Activated CD8-positive, alpha-beta T cell treated with anti-CD3 and anti-CD28 coated beads, Interleukin-2, amount 10 ng/mL, durations not matched to agents 7 days and 5 days (primary cell): ENCODE measurements at regions not wholly inside any gene's neighbourhood (a gene's known extent, or its start where the extent isn't known, plus 50 kb on each side); places are given as distances from the start of the nearest gene placed in this dataset.

Source experiments
- ATAC-seq: fragments of 150-1000 bp; cut with Tn5 transposase; one replicate; pipeline ENCODE4 v1.10.0; 2021; ENCODE audit warnings: moderate library complexity
- CTCF ChIA-PET: fragments of 350-600 bp; sonication (Branson Sonifier 250); formaldehyde crosslinking; loops from one replicate; lab custom pipeline; 2021; ENCODE audit warnings: antibody characterized with exemption; lab: Charles Lee
- POLR2A ChIA-PET: fragments of 350-600 bp; sonication (Branson Sonifier 250); formaldehyde crosslinking; loops from one replicate; lab custom pipeline; 2021; ENCODE audit warnings: antibody characterized with exemption; lab: Charles Lee
- DNase-seq: peaks from one replicate; pipeline ENCODE4 v3.0.0-alpha.2; 2020
- H3K27ac Mint-ChIP-seq: one replicate; pipeline ENCODE4 v1.8.0; 2021; ENCODE audit warnings: mild to moderate bottlenecking, mixed read lengths
- H3K27me3 Mint-ChIP-seq: one replicate; pipeline ENCODE4 v1.8.0; 2021; ENCODE audit warnings: low read depth, mixed read lengths
- H3K36me3 Mint-ChIP-seq: one replicate; pipeline ENCODE4 v1.8.0; 2021; ENCODE audit warnings: low read depth, mixed read lengths
- H3K4me1 Mint-ChIP-seq: one replicate; pipeline ENCODE4 v1.8.0; 2021; ENCODE audit warnings: low read depth, mixed read lengths
- H3K4me3 Mint-ChIP-seq: one replicate; pipeline ENCODE4 v1.8.0; 2021; ENCODE audit warnings: mild to moderate bottlenecking, mixed read lengths
- H3K9me3 Mint-ChIP-seq: one replicate; pipeline ENCODE4 v1.8.0; 2022; ENCODE audit warnings: mixed read lengths; ENCODE audit not compliant: insufficient read depth

DNA sequence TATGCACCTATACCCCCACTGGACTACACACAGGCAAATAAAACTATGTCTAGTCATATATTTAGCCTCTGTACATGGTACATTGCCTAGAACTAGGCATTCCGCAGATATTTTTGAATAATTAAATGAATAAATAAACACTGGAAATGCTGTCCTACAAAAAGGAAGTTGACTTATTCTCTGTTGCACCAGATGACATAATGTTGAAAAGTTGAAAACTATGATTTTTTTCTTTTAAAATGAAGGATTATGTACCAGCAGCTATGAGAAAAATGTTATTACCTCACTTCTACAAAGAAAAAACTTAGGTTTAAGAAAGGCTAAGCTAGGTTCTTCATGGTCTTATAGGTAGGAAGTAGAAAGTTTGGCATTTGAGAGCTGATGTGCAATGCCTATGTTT is 856.6 kb downstream of the METTL15 start:
- Mint-ChIP-seq H3K9me3 (peaks cover 9% of the 10 kb centered on the region), H3K4me1 (no peaks in the 10 kb centered on the region), H3K27me3 (no peaks in the 10 kb centered on the region), H3K36me3 (no peaks in the 10 kb centered on the region), H3K4me3 (no peak overlapping the region), H3K27ac (no peak overlapping the region)
- CTCF ChIA-PET = no interaction called here
- no peak for ATAC-seq
- POLR2A ChIA-PET = no interaction called here
- no peak for DNase-seq

DNA sequence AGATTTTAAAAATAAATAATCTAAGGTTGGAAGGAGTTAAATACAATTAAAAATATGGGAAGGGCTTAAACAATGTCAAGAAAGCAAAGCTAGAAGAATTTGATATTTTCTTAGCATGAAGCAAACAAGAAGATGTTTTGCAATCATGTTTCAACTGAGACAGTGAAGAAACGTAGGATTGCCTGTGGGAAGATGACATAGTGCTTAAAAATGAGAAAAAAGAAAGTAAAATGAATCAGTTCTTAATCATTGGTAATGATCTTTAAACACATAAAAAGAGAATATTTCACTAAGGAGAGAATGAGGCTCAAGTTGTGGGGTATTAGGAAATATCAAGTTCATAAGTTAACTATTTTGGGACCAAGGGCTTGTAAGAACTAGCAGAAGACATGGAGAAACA is 855.0 kb downstream of the METTL15 start:
- CTCF ChIA-PET = no interaction called here
- no peak overlapping the region for H3K4me3 Mint-ChIP-seq
- no peaks in the 10 kb centered on the region for H3K36me3 Mint-ChIP-seq
- H3K9me3 Mint-ChIP-seq = peaks cover 11% of the 10 kb centered on the region
- POLR2A ChIA-PET = no interaction called here
- no peak overlapping the region for H3K27ac Mint-ChIP-seq
- no peaks in the 10 kb centered on the region for H3K27me3 Mint-ChIP-seq
- DNase-seq (no peak), ATAC-seq (no peak)
- H3K4me1 Mint-ChIP-seq = no peaks in the 10 kb centered on the region

DNA sequence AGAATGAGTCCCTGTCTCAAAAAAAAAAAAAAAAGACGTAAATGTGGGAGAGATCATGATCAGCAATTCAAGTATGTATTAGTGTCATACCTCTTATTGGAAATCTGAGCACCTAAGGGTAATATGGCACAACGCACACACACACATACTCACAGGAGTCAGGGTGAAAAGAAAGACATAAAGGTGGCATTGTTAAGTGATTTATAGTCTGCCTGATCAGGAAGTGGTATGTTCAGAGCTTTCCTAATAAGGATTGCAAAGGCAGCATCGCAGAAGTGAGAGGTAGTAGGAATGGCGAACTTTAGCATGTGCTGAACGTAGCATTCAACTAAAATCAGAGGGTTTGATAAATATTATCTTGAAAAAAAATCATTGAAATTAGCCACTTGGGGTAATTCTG is 854.3 kb downstream of the METTL15 start:
- Mint-ChIP-seq H3K36me3 (no peaks in the 10 kb centered on the region), H3K4me1 (no peaks in the 10 kb centered on the region), H3K27me3 (no peaks in the 10 kb centered on the region), H3K9me3 (peaks cover 11% of the 10 kb centered on the region), H3K4me3 (no peak overlapping the region), H3K27ac (no peak overlapping the region)
- ChIA-PET CTCF (no interaction called here), POLR2A (no interaction called here)
- ATAC-seq (no peak), DNase-seq (no peak)

DNA sequence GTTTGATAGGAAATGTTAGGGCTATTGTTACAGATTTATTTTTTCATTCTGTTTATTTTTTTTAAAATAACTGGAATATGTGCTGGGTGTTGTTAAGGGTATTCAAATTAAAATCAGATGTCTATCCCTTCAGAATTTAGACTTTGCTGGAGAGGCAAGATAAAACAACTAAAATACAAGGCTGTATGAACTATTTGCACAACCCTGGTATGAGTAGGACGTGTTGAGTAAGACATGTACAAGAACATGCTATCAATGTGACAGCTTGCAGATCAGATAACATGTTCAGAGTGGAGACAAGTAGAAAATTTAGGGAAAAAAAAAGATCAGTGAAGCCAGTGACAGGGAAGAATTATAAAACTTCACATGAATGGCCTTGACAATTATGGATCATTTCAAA is 853.5 kb downstream of the METTL15 start:
- Mint-ChIP-seq H3K4me3 (no peak overlapping the region), H3K9me3 (peaks cover 11% of the 10 kb centered on the region), H3K4me1 (no peaks in the 10 kb centered on the region), H3K27me3 (no peaks in the 10 kb centered on the region), H3K27ac (no peak overlapping the region), H3K36me3 (no peaks in the 10 kb centered on the region)
- CTCF ChIA-PET = no interaction called here
- no peak for ATAC-seq
- no peak for DNase-seq
- POLR2A ChIA-PET = no interaction called here

DNA sequence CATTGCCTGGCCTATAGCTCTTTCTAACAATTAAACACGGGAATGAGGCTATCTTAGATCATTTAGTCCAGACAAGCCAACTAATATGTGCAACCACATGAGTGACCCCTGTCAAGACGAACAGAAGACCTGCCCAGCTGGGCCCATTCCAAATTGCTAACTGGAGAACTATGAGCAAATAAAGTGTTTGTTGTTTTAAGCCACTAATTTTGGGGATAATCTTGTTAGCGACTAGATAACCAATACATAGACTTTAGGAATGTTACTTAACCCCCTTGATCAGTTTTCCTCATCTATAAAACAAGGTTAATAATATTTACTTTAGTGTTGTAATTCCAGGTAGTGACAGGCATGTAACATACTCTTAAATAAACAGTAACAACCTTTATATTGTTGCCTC is 848.3 kb downstream of the METTL15 start:
- ATAC-seq (no peak), DNase-seq (no peak)
- H3K27me3 Mint-ChIP-seq = no peaks in the 10 kb centered on the region
- ChIA-PET POLR2A (no interaction called here), CTCF (no interaction called here)
- H3K36me3 Mint-ChIP-seq = no peaks in the 10 kb centered on the region
- H3K4me3 Mint-ChIP-seq = no peak overlapping the region
- no peaks in the 10 kb centered on the region for H3K4me1 Mint-ChIP-seq
- peaks cover 15% of the 10 kb centered on the region for H3K9me3 Mint-ChIP-seq
- H3K27ac Mint-ChIP-seq = no peak overlapping the region

DNA sequence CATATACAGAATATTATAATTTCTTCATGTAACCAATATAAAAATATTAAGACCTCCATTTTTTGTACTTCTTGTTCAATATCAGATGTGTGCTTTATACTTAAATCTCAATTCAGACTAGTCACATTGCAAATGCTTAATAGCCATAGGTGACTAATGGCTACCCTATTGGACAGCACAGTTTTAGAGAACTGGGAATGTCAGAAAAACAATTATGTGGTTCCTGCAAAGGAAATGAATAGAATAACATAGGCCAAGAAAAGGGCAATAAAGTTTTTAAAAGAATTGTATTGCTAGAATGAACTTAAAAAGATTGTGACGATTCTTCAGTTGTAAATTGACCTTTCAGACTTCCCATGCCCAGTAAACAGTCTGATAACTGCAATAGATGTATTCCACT is 843.0 kb downstream of the METTL15 start:
- CTCF ChIA-PET = no interaction called here

DNA sequence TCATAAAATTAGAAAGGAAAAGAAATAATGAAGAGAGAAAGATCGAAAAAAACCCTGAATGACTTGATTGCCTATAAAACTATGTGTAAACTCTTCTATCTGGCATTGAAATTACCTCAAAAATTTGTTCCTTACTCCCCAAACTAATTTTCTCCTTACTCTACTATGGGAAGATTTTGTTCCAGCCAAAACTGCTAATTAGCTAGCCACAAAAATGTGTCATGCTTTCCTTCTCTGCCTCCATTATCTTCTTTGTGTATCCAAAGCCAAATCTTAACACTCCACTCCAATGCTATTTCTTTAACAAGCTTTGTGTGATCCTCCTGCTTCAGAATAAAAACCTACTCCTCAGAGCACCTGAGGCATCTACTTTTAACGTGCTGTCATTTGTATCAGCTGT is 831.2 kb downstream of the METTL15 start:
- H3K27ac Mint-ChIP-seq = no peak overlapping the region
- no peaks in the 10 kb centered on the region for H3K4me1 Mint-ChIP-seq
- no peak for ATAC-seq
- POLR2A ChIA-PET = no interaction called here
- H3K27me3 Mint-ChIP-seq = no peaks in the 10 kb centered on the region
- H3K9me3 Mint-ChIP-seq = peaks cover 18% of the 10 kb centered on the region
- DNase-seq = no peak
- CTCF ChIA-PET = no interaction called here
- no peaks in the 10 kb centered on the region for H3K36me3 Mint-ChIP-seq
- no peak overlapping the region for H3K4me3 Mint-ChIP-seq

More for the DNA sequence above, 843.0 kb downstream of the METTL15 start:
- H3K36me3 Mint-ChIP-seq = no peaks in the 10 kb centered on the region
- peaks cover 4% of the 10 kb centered on the region for H3K9me3 Mint-ChIP-seq
- no peaks in the 10 kb centered on the region for H3K27me3 Mint-ChIP-seq
- ATAC-seq (no peak), DNase-seq (no peak)
- POLR2A ChIA-PET = no interaction called here
- no peaks in the 10 kb centered on the region for H3K4me1 Mint-ChIP-seq
- no peak overlapping the region for H3K27ac Mint-ChIP-seq
- no peak overlapping the region for H3K4me3 Mint-ChIP-seq

DNA sequence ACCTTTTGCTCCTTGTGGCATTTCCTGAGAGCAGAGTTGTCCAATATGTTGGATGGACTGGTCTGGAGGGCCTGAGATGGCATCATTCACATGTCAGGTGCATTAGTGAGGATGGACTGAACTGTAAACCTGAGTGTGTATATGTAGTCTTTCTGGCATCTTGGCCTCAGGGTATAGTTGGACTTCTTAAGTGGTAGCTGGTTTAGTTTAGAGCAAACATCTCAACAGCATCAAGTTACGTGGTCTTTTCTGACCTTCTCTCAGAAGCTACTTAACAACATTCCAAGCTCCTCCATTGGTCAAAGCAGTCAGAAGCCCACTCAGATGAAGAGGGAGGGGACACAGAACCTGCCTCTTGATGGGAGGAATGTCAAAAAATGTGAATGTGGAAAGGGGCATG is 829.9 kb downstream of the METTL15 start:
- Mint-ChIP-seq H3K27me3 (no peaks in the 10 kb centered on the region), H3K4me3 (no peak overlapping the region), H3K4me1 (no peaks in the 10 kb centered on the region), H3K9me3 (peaks cover 17% of the 10 kb centered on the region), H3K36me3 (no peaks in the 10 kb centered on the region), H3K27ac (no peak overlapping the region)
- ChIA-PET CTCF (no interaction called here), POLR2A (no interaction called here)
- no peak for ATAC-seq
- DNase-seq = no peak

DNA sequence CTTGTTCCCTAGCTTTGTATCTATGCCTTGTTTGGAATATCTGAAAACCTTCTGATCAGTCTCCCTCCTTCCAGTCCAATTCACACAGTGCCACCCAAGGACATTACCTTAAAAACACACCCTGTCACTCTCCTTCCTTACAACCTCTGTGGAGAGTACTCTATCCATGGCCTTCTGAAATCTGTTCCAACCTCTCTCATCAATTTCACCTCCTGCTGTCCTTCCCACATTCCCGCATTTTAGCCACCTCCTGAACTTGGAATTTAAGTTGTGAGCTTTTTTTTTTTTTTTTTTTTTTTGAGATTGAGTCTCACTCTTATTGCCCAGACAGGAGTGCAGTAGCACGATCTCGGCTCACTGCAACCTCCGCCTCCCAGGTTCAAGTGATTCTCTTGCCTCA is 824.8 kb downstream of the METTL15 start:
- Mint-ChIP-seq H3K4me1 (no peaks in the 10 kb centered on the region), H3K9me3 (peaks cover 12% of the 10 kb centered on the region), H3K36me3 (no peaks in the 10 kb centered on the region), H3K27ac (no peak overlapping the region), H3K4me3 (no peak overlapping the region), H3K27me3 (no peaks in the 10 kb centered on the region)
- DNase-seq (no peak), ATAC-seq (no peak)
- CTCF ChIA-PET = no interaction called here
- POLR2A ChIA-PET = no interaction called here

DNA sequence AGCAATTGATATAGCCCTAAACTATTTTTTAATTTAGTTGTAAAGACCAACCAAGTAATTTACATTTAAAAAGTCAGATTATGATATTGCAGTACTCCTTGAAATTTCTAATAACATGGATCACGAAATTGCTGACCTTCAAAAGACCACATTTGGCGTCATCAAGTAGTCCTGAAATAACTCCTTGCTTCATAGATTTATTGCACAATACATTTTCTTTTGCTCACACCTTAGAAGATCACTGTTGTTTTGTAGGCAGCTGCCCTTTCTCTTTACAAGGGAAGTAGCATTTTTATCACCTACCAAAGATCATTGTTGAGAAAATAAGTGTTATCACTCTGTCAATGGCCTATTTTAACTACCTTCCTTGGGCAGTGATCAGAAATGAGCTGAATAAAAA is 815.8 kb downstream of the METTL15 start:
- no peak for ATAC-seq
- DNase-seq = no peak
- no peaks in the 10 kb centered on the region for H3K36me3 Mint-ChIP-seq
- H3K27me3 Mint-ChIP-seq = no peaks in the 10 kb centered on the region
- CTCF ChIA-PET = no interaction called here
- peaks cover 13% of the 10 kb centered on the region for H3K9me3 Mint-ChIP-seq
- POLR2A ChIA-PET = no interaction called here
- no peaks in the 10 kb centered on the region for H3K4me1 Mint-ChIP-seq
- no peak overlapping the region for H3K27ac Mint-ChIP-seq
- H3K4me3 Mint-ChIP-seq = no peak overlapping the region

DNA sequence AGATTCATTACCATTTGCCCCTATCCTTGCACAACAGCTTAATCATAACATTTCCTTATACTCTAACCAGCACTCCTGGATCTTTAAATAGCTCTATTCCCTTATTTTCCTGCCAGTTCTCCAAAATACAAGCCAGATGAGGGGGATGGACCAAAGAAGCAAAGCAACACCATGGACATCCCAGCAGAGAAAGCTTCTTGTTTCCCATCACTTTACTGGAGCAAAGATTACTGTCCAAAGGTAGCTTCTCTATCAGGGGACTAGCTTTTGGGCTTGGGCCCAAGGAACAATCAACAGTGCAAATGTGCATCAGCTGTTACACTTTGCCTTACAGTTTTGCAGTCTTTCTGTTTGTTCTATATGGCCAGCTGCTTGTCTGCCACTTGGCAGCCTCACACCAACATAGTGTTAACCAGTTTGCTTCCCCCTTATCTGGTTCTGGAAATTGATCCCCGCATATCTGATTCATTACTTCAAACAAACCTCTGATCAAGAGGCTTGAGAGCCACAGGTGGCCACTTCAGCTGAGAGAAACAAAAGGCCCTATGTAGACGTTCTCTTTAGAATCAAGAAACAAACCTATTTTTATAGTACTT is 814.3 kb downstream of the METTL15 start:
- ChIA-PET POLR2A (no interaction called here), CTCF (no interaction called here)
- Mint-ChIP-seq H3K9me3 (peaks cover 13% of the 10 kb centered on the region), H3K27ac (no peak overlapping the region), H3K4me3 (no peak overlapping the region), H3K27me3 (no peaks in the 10 kb centered on the region), H3K4me1 (no peaks in the 10 kb centered on the region), H3K36me3 (no peaks in the 10 kb centered on the region)
- DNase-seq (no peak), ATAC-seq (no peak)

DNA sequence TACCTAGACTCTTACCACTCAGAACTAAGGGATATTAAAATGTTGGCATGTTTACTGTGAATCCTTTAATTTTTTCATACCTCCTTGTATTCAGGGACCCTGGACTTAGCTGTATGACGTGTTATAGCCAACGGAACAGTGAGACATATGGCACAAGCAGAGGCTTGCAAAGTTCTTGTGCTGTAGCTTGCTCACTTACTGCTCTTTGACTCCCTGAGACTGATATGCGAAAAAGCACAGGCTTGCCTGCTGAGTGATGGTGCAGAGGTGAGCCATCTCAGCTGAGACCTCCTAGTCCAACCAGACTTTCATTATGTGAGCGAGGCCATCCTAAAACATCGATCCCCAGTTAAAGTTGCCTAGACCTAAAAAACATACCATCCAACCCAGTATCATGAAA is 811.0 kb downstream of the METTL15 start:
- Mint-ChIP-seq H3K9me3 (peaks cover 21% of the 10 kb centered on the region), H3K27ac (no peak overlapping the region), H3K27me3 (no peaks in the 10 kb centered on the region), H3K36me3 (no peaks in the 10 kb centered on the region), H3K4me3 (no peak overlapping the region), H3K4me1 (no peaks in the 10 kb centered on the region)
- CTCF ChIA-PET = no interaction called here
- no peak for DNase-seq
- no peak for ATAC-seq
- POLR2A ChIA-PET = no interaction called here

DNA sequence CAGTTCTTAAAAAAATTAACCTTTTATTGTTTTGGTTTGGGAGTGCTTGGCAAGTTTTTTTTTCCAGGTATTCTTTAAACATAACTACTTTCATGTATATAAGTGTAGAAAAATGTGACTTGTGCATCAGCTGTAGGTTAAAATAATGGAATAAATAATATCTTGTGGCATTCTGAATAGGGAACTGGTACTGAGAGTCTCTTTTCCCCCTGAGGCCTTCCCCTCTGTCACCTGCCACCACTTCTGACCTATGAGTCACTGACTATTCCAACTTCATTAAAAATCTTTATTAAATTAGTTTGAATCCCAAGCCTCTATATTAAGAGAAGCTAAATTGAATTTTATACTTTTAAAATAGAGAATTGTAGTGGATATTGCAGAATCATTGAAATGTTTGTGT is 805.7 kb downstream of the METTL15 start:
- H3K9me3 Mint-ChIP-seq = peaks cover 8% of the 10 kb centered on the region
- DNase-seq (no peak), ATAC-seq (no peak)
- CTCF ChIA-PET = no interaction called here
- H3K36me3 Mint-ChIP-seq = no peaks in the 10 kb centered on the region
- no peaks in the 10 kb centered on the region for H3K4me1 Mint-ChIP-seq
- H3K27ac Mint-ChIP-seq = no peak overlapping the region
- POLR2A ChIA-PET = no interaction called here
- H3K4me3 Mint-ChIP-seq = no peak overlapping the region
- no peaks in the 10 kb centered on the region for H3K27me3 Mint-ChIP-seq
